Stimulated activated CD8-positive, alpha-beta memory T cell treated with anti-CD3 and anti-CD28 coated beads, Interleukin-12 subunit alpha, Interleukin-12 subunit beta, amount 100 ng/mL, for 4 hours (primary cell): ENCODE measurements at regions not wholly inside any gene's neighbourhood (a gene's known extent, or its start where the extent isn't known, plus 50 kb on each side); places are given as distances from the start of the nearest gene placed in this dataset.
"Not testable (repeated sequence)": the region's sequence is repeated elsewhere in the genome, so short reads cannot be mapped to it uniquely, and the experiment has no call there.

ENCODE experiments used
- DNase-seq: peaks from one replicate; pipeline ENCODE4 v3.0.0-alpha.2; 2020; ENCODE audit warnings: low read depth

- DNase-seq: no peak
Observed at GRCh38 chr1:194684636-194685035, 1498.2 kb upstream of the B3GALT2 start.

- no peak for DNase-seq
Observed at GRCh38 chr1:194658090-194658439, 1471.7 kb upstream of the B3GALT2 start.

- DNase-seq: no peak
Observed at GRCh38 chr1:194654956-194655355, 1468.5 kb upstream of the B3GALT2 start.

- DNase-seq: no peak
Observed at GRCh38 chr1:194653385-194653784, 1467.0 kb upstream of the B3GALT2 start.

GRCh38 chr1:194647118-194647517 lies 1460.7 kb upstream of the B3GALT2 start:
- DNase-seq: no peak

- no peak for DNase-seq
Observed at GRCh38 chr1:194644528-194644927, 1458.1 kb upstream of the B3GALT2 start.

- DNase-seq: no peak
Observed at GRCh38 chr1:194640322-194640721, 1453.9 kb upstream of the B3GALT2 start.

- no peak for DNase-seq
Observed at GRCh38 chr1:194629011-194629410, 1442.6 kb upstream of the B3GALT2 start.

- no peak for DNase-seq
Observed at GRCh38 chr1:194624833-194625232, 1438.4 kb upstream of the B3GALT2 start.

GRCh38 chr1:194618101-194618500 lies 1431.7 kb upstream of the B3GALT2 start:
- no peak for DNase-seq

GRCh38 chr1:194617272-194617671 lies 1430.9 kb upstream of the B3GALT2 start:
- DNase-seq: not testable (repeated sequence)

- no peak for DNase-seq
Observed at GRCh38 chr1:194616835-194617234, 1430.4 kb upstream of the B3GALT2 start.

GRCh38 chr1:194602184-194602583 lies 1415.8 kb upstream of the B3GALT2 start:
- no peak for DNase-seq

GRCh38 chr1:194600716-194601115 lies 1414.3 kb upstream of the B3GALT2 start:
- DNase-seq: no peak

GRCh38 chr1:194598098-194598497 lies 1411.7 kb upstream of the B3GALT2 start:
- DNase-seq: no peak

GRCh38 chr1:194586302-194586701 lies 1399.9 kb upstream of the B3GALT2 start:
- DNase-seq: no peak

GRCh38 chr1:194584052-194584451 lies 1397.6 kb upstream of the B3GALT2 start:
- no peak for DNase-seq

- no peak for DNase-seq
Observed at GRCh38 chr1:194570476-194570875, 1384.1 kb upstream of the B3GALT2 start.

- no peak for DNase-seq
Observed at GRCh38 chr1:194568610-194569009, 1382.2 kb upstream of the B3GALT2 start.

GRCh38 chr1:194548071-194548470 lies 1361.7 kb upstream of the B3GALT2 start:
- no peak for DNase-seq

GRCh38 chr1:194544012-194544411 lies 1357.6 kb upstream of the B3GALT2 start:
- no peak for DNase-seq

- DNase-seq: no peak
Observed at GRCh38 chr1:194538453-194538852, 1352.0 kb upstream of the B3GALT2 start.

- no peak for DNase-seq
Observed at GRCh38 chr1:194537521-194537920, 1351.1 kb upstream of the B3GALT2 start.

- no peak for DNase-seq
Observed at GRCh38 chr1:194535369-194535768, 1349.0 kb upstream of the B3GALT2 start.

GRCh38 chr1:194534784-194535183 lies 1348.4 kb upstream of the B3GALT2 start:
- DNase-seq: no peak
